Astrocyte of the spinal cord (primary cell): ENCODE measurements at regions not wholly inside any gene's neighbourhood (a gene's known extent, or its start where the extent isn't known, plus 50 kb on each side); places are given as distances from the start of the nearest gene placed in this dataset.

ENCODE experiments used
- DNase-seq: peaks from one replicate; pipeline ENCODE4 v3.0.0; 2011; ENCODE audit warnings: low read depth, low spot score
- H3K4me3 ChIP-seq: 2 replicates; pipeline ENCODE4 v1.5.1; 2011; ENCODE audit warnings: low read depth, mild to moderate bottlenecking, low read length, moderate library complexity
- CTCF ChIP-seq: IDR thresholded peaks from 2 replicates; pipeline ENCODE4 v1.5.1; 2012; ENCODE audit warnings: low read depth, mild to moderate bottlenecking, low read length, inconsistent platforms
- in situ Hi-C: cut with HindIII; loops from 2 replicates; pipeline ENCODE4 v1.10.0; 2017; ENCODE audit warnings: low sequenced_read_pairs

- no peak for DNase-seq
- no peak overlapping the region for H3K4me3 ChIP-seq
- in situ Hi-C loops = no loop called here
- TF ChIP-seq CTCF = no peak
These were observed 210.5 kb upstream of the GRIK3 start for GRCh38 chr1:37244815-37245214.

GRCh38 chr1:37246631-37247030, 212.3 kb upstream of the GRIK3 start:
- H3K4me3 ChIP-seq = no peak overlapping the region
- no peak for TF ChIP-seq CTCF
- in situ Hi-C loops = no loop called here
- no peak for DNase-seq

- no peak overlapping the region for H3K4me3 ChIP-seq
- DNase-seq = no peak
- in situ Hi-C loops = no loop called here
- no peak for TF ChIP-seq CTCF
These were observed 216.1 kb upstream of the GRIK3 start for GRCh38 chr1:37250371-37250770.

GRCh38 chr1:37255136-37255795, 219.1 kb upstream of the ZC3H12A start:
- DNase-seq = no peak
- no peak for TF ChIP-seq CTCF
- H3K4me3 ChIP-seq = no peak overlapping the region
- in situ Hi-C loops = no loop called here

GRCh38 chr1:37255868-37256267, 218.5 kb upstream of the ZC3H12A start:
- TF ChIP-seq CTCF = no peak
- in situ Hi-C loops = no loop called here
- no peak for DNase-seq
- H3K4me3 ChIP-seq = no peak overlapping the region

- DNase-seq = no peak
- no peak overlapping the region for H3K4me3 ChIP-seq
- in situ Hi-C loops = no loop called here
- no peak for TF ChIP-seq CTCF
These were observed 216.7 kb upstream of the ZC3H12A start for GRCh38 chr1:37257646-37258045.
